Gastrocnemius medialis (tissue), 4 donors: ENCODE measurements at regions not wholly inside any gene's neighbourhood (a gene's known extent, or its start where the extent isn't known, plus 50 kb on each side); places are given as distances from the start of the nearest gene placed in this dataset.

Source experiments
- ATAC-seq, 2 donors: fragments of 150-250 bp; one replicate each; pipeline ENCODE4 v1.9.1; 2016
- DNase-seq, 2 donors: peaks; one replicate each; pipeline ENCODE4 v3.0.0-alpha.2; 2019
- H3K27ac ChIP-seq, 4 donors: fragments of 200-600 bp; sonication (generic); 1 replicate in 1 of 4; 2 replicates in 3 of 4; pipeline ENCODE4 v1.5.1; 2016 to 2018; ENCODE audit warnings: mild to moderate bottlenecking in 2 of 4, moderate library complexity in 1 of 4
- H3K27me3 ChIP-seq, 3 donors: fragments of 200-600 bp; sonication (generic) in 2 of 3; 1 replicate in 1 of 3; 2 replicates in 2 of 3; pipeline versions ENCODE4 v1.5.1 to v1.6.0; 2016 to 2019; ENCODE audit warnings: mild to moderate bottlenecking in 1 of 3, moderate library complexity in 1 of 3
- H3K36me3 ChIP-seq, 2 donors: fragments of 200-600 bp; sonication (generic) in 1 of 2; one replicate each; pipeline ENCODE4 v1.5.1; 2017 to 2018
- H3K4me1 ChIP-seq, 2 donors: fragments of 200-600 bp; sonication (generic) in 1 of 2; one replicate each; pipeline ENCODE4 v1.5.1; 2016 to 2017; ENCODE audit warnings: mild to moderate bottlenecking in 2 of 2
- H3K4me3 ChIP-seq, 4 donors: fragments of 200-600 bp; sonication (generic) in 3 of 4; 1 replicate in 1 of 4; 2 replicates in 3 of 4; pipeline ENCODE4 v1.5.1; 2016 to 2019; ENCODE audit warnings: mild to moderate bottlenecking in 2 of 4
- H3K9me3 ChIP-seq, 3 donors: fragments of 200-600 bp; sonication (generic) in 2 of 3; 1 replicate in 1 of 3; 2 replicates in 2 of 3; pipeline ENCODE4 v1.5.1; 2016 to 2019
- POLR2A ChIP-seq, 2 donors: fragments of 450-650 bp; IDR thresholded peaks; one replicate each; pipeline ENCODE4 v1.6.1; 2017; ENCODE audit warnings: antibody characterized with exemption in 2 of 2, mild to moderate bottlenecking in 2 of 2, moderate library complexity in 2 of 2
- in situ Hi-C, 4 donors: fragments of 200-750 bp; cut with MboI; loops; one replicate each; pipeline versions ENCODE4 v1.15.0 to v1.8.0; 2017; ENCODE audit warnings: low sequenced_read_pairs in 4 of 4
- intact Hi-C: fragments of 100-400 bp; cut with DNase I; formaldehyde crosslinking; loops from one replicate; pipeline ENCODE4 v1.15.1; 2023; ENCODE audit warnings: low total_unique reads
- TF ChIP-seq, protein P1 (sequence below), 5 experiments: fragments of 450-650 bp in 3 of 5; fragments of 200-600 bp in 2 of 5; sonication (generic) in 2 of 5; IDR thresholded peaks in 4 of 5; conservative IDR thresholded peaks in 1 of 5; 1 replicate in 4 of 5; 2 replicates in 1 of 5; pipeline ENCODE4 v1.5.1; 2016 to 2019; ENCODE audit warnings: antibody characterized with exemption in 5 of 5, mild to moderate bottlenecking in 3 of 5, moderate library complexity in 3 of 5

DNA sequence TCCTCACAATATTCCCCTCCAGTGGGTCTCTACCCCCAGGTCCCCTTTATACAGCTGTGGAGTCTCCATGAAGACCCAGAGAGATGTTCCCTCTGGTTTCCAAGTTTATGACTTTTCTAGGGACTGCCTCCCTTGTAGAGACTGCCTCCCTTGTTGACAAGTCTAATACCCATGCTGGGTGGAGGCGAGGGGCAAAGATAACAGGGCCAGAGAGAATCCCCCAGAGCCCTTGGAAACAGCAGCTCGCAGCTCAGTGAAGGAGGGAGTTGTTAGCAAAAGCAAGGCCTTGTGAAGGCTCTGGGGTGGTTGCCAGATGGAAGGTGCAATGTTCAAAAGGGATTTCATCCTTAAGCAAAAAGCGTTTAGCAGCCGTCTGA lies 75.0 kb upstream of the GATA6 start:
- no peak overlapping the region for H3K27ac ChIP-seq
- in situ Hi-C loops, result no loop called here
- ATAC-seq, result no peak

DNA sequence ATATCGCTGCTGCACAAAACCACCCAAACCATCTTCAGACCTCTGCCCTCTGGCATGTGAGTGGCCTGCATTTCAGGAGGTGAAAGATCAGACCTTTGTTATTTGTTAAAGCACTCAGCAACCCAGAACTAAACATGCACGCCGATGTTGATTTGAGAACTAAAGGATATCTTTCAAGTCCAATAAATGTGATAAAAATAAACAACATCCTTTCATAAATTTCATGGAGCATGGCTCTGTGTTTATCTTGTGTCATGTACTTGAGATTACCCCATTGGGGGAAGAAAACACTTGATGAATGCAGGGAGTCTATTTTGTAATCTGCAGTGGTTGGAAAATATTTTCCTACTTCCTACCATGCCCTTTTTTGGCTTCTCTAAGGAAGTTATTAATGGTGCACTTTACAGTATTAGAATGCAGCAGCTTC lies 70.8 kb upstream of the GATA6 start:
- Histone ChIP-seq H3K4me3 (no peak overlapping the region), H3K4me1 (no peaks in the 10 kb centered on the region), H3K9me3 (no peaks in the 10 kb centered on the region), H3K27ac (no peak overlapping the region), H3K36me3 (no peaks in the 10 kb centered on the region), H3K27me3 (no peaks in the 10 kb centered on the region)
- TF ChIP-seq, protein P1, sequence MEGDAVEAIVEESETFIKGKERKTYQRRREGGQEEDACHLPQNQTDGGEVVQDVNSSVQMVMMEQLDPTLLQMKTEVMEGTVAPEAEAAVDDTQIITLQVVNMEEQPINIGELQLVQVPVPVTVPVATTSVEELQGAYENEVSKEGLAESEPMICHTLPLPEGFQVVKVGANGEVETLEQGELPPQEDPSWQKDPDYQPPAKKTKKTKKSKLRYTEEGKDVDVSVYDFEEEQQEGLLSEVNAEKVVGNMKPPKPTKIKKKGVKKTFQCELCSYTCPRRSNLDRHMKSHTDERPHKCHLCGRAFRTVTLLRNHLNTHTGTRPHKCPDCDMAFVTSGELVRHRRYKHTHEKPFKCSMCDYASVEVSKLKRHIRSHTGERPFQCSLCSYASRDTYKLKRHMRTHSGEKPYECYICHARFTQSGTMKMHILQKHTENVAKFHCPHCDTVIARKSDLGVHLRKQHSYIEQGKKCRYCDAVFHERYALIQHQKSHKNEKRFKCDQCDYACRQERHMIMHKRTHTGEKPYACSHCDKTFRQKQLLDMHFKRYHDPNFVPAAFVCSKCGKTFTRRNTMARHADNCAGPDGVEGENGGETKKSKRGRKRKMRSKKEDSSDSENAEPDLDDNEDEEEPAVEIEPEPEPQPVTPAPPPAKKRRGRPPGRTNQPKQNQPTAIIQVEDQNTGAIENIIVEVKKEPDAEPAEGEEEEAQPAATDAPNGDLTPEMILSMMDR (IDR thresholded peaks at IDR 0.05 in 4 of 5, conservative IDR thresholded peaks at IDR 0.05 in 1 of 5), result no peak
- TF ChIP-seq POLR2A (IDR thresholded peaks at IDR 0.05), result no peak
- DNase-seq (no peak), ATAC-seq (no peak)
- intact Hi-C loops, result no loop called here
- in situ Hi-C loops, result no loop called here

More for the DNA sequence above, 75.0 kb upstream of the GATA6 start:
- no peak for DNase-seq
- TF ChIP-seq, protein P1 (IDR thresholded peaks at IDR 0.05 in 4 of 5, conservative IDR thresholded peaks at IDR 0.05 in 1 of 5), result no peak
- Histone ChIP-seq H3K4me1 (no peaks in the 10 kb centered on the region), H3K27me3 (no peaks in the 10 kb centered on the region), H3K4me3 (no peak overlapping the region), H3K9me3 (no peaks in the 10 kb centered on the region), H3K36me3 (no peaks in the 10 kb centered on the region)
- intact Hi-C loops, result no loop called here

DNA sequence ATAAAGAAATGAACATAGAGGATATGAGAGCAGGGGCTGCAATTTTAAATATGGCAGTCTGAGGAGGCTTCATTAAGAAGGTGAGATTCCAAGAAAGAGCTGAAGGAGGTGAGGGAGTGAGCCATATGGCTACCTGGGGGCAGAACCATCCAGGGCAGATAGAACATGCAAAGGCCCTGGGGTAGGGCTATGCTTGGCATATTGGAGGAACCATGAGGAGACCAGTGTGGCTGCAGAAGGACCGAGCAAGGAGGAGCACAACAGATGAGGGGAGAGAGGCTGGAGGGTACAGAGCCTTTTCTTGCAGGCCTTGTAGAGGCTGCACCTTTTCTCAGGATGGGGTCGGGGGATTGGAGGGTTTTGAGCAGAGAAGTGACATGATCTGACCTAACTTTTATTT lies 69.5 kb upstream of the GATA6 start:
- H3K9me3 ChIP-seq, result no peaks in the 10 kb centered on the region
- TF ChIP-seq POLR2A (IDR thresholded peaks at IDR 0.05), result no peak
- TF ChIP-seq, protein P1 (IDR thresholded peaks at IDR 0.05 in 4 of 5, conservative IDR thresholded peaks at IDR 0.05 in 1 of 5), result no peak
- intact Hi-C loops (no loop called here), in situ Hi-C loops (no loop called here)
- no peak for DNase-seq
- no peak for ATAC-seq
- H3K27me3 ChIP-seq, result no peaks in the 10 kb centered on the region
- no peaks in the 10 kb centered on the region for H3K36me3 ChIP-seq
- no peak overlapping the region for H3K4me3 ChIP-seq
- no peaks in the 10 kb centered on the region for H3K4me1 ChIP-seq
- H3K27ac ChIP-seq, result no peak overlapping the region

DNA sequence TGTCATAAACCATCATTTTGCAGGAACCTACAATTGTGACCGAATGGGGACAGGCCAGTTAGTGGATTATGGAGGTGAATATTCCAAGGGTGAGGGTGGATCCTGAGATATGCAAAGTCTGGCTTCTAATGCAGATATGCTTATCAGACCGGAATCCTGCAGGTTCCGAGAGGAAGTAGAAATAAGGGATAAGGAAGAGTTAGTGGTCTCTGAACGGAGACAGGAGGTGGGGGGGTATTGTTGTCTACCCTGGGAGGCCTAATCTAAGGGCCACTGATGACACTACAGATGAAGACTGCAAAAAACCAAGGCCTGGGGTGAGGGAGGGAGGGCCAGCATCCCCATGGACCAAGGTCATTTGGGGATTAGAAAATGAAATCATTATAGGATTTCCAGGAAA lies 67.7 kb upstream of the GATA6 start:
- Histone ChIP-seq H3K4me1 (no peaks in the 10 kb centered on the region), H3K4me3 (no peak overlapping the region), H3K9me3 (no peaks in the 10 kb centered on the region), H3K27me3 (no peaks in the 10 kb centered on the region), H3K27ac (no peak overlapping the region), H3K36me3 (no peaks in the 10 kb centered on the region)
- DNase-seq (no peak), ATAC-seq (no peak)
- intact Hi-C loops (no loop called here), in situ Hi-C loops (no loop called here)
- no peak for TF ChIP-seq POLR2A (IDR thresholded peaks at IDR 0.05)
- TF ChIP-seq, protein P1 (IDR thresholded peaks at IDR 0.05 in 4 of 5, conservative IDR thresholded peaks at IDR 0.05 in 1 of 5), result no peak

DNA sequence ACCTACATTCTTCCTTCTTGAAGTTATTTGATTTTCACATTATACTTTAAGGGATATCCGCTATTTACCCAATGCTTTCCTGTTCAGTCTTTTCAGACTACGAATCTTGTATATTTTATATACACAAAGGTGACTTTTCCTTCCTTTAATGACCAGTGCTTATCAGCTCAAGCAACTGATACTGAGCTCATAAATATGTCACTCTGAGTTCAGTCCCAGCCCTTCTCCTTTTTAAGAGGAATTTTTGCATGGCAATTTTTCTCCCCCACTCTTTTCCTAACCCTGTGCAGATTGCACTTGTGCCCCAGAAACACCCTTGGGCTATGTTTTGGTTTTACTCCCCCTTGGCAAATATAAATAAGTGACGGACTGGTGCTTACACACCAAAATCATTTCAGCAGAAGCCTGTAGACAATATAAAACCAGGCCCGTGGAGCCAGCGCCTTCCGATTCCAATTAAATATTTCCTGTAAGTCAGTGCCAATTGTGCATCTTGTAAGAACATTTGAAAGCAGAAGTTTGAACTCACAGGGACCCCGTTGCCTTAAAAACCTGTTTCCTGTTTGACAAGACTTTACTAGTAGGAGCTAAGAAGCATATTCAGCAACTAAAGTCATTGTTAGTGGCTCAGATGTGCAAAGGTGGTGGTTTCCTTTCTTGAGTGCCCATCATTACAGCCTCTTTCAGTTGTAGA lies 66.3 kb upstream of the GATA6 start:
- no peak overlapping the region for H3K4me3 ChIP-seq
- no peaks in the 10 kb centered on the region for H3K9me3 ChIP-seq
- TF ChIP-seq, protein P1 (IDR thresholded peaks at IDR 0.05 in 4 of 5, conservative IDR thresholded peaks at IDR 0.05 in 1 of 5), result no peak
- no peak overlapping the region for H3K27ac ChIP-seq
- intact Hi-C loops, result no loop called here
- no peak for DNase-seq
- no peak for ATAC-seq
- no peaks in the 10 kb centered on the region for H3K27me3 ChIP-seq
- no peaks in the 10 kb centered on the region for H3K36me3 ChIP-seq
- no peaks in the 10 kb centered on the region for H3K4me1 ChIP-seq
- in situ Hi-C loops, result no loop called here
